ENCODE measurements at regions not wholly inside any gene's neighbourhood (a gene's known extent, or its start where the extent isn't known, plus 50 kb on each side); places are given as distances from the start of the nearest gene placed in this dataset.

DNA sequence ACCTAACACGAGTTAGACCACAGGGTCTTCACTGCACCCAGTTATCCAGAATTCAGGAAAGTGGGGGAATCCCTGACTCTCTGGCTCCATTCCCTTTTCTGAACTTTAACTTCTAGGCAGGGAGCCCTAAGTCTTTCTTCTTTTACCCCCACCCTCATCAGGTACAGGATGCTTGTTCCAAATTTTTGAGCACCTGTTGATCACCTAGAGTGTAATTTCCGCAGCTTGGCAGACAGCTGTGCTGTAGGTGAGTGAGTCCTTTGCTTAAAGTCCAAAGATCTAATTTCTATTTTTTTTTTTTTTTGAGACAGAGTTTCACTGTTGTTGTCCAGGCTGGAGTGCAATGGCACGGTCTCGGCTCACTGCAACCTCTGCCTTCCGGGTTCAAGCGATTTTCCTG, 89.5 kb upstream of the AKIRIN2 start:
- TF ChIP-seq EZH2 (IDR thresholded peaks at IDR 0.05): no peak
- no peak for TF ChIP-seq POLR2AphosphoS5 (IDR thresholded peaks at IDR 0.05; ENCODE audit: borderline replicate concordance, low read depth, low read length)
- no peak for TF ChIP-seq FOXP2 (optimal IDR thresholded peaks at IDR 0.05; ENCODE audit: control extremely low read depth, extremely low read length, insufficient read depth)

Data from SK-N-MC (cell line).